NCI-H187 treated with DMSO at 0.1 percent for 48 hours (cell line): ENCODE measurements at regions not wholly inside any gene's neighbourhood (a gene's known extent, or its start where the extent isn't known, plus 50 kb on each side); places are given as distances from the start of the nearest gene placed in this dataset.
"Not testable (repeated sequence)": the region's sequence is repeated elsewhere in the genome, so short reads cannot be mapped to it uniquely, and the experiment has no call there.

Experiments used
- DNase-seq: peaks from one replicate; lab custom pipeline; 2025; lab: John Stamatoyannopoulos, UW

- no peak for DNase-seq
These were observed 701.0 kb downstream of the NR2F1-AS1 start for GRCh38 chr5:92879806-92880543.

GRCh38 chr5:92874790-92875189 is 706.2 kb downstream of the NR2F1-AS1 start:
- no peak for DNase-seq

- DNase-seq = no peak
These were observed 712.6 kb downstream of the NR2F1-AS1 start for GRCh38 chr5:92868442-92868841.

GRCh38 chr5:92864591-92864990 is 716.4 kb downstream of the NR2F1-AS1 start:
- no peak for DNase-seq

- DNase-seq = no peak
These were observed 717.4 kb downstream of the NR2F1-AS1 start for GRCh38 chr5:92863666-92864065.

- DNase-seq = no peak
These were observed 719.3 kb downstream of the NR2F1-AS1 start for GRCh38 chr5:92861531-92862285.

- no peak for DNase-seq
These were observed 721.0 kb downstream of the NR2F1-AS1 start for GRCh38 chr5:92860061-92860460.

- DNase-seq = no peak
These were observed 728.8 kb downstream of the NR2F1-AS1 start for GRCh38 chr5:92852219-92852618.

- DNase-seq = no peak
These were observed 730.1 kb downstream of the NR2F1-AS1 start for GRCh38 chr5:92850886-92851285.

- no peak for DNase-seq
These were observed 731.3 kb downstream of the NR2F1-AS1 start for GRCh38 chr5:92849756-92850155.

- DNase-seq = no peak
These were observed 739.3 kb downstream of the NR2F1-AS1 start for GRCh38 chr5:92841604-92842155.

GRCh38 chr5:92838253-92838652 is 742.8 kb downstream of the NR2F1-AS1 start:
- no peak for DNase-seq

GRCh38 chr5:92836855-92837755 is 743.9 kb downstream of the NR2F1-AS1 start:
- no peak for DNase-seq

GRCh38 chr5:92835712-92836111 is 745.3 kb downstream of the NR2F1-AS1 start:
- DNase-seq = no peak

GRCh38 chr5:92823551-92823950 is 757.5 kb downstream of the NR2F1-AS1 start:
- DNase-seq = not testable (repeated sequence)

GRCh38 chr5:92822183-92822582 is 758.8 kb downstream of the NR2F1-AS1 start:
- no peak for DNase-seq

GRCh38 chr5:92809855-92810465 is 771.1 kb downstream of the NR2F1-AS1 start:
- no peak for DNase-seq

- no peak for DNase-seq
These were observed 772.5 kb downstream of the NR2F1-AS1 start for GRCh38 chr5:92808474-92808873.

GRCh38 chr5:92807085-92807484 is 773.9 kb downstream of the NR2F1-AS1 start:
- DNase-seq = no peak

- DNase-seq = no peak
These were observed 775.6 kb downstream of the NR2F1-AS1 start for GRCh38 chr5:92805446-92805845.

GRCh38 chr5:92801911-92802310 is 779.1 kb downstream of the NR2F1-AS1 start:
- peak; percentile 39 for DNase-seq

GRCh38 chr5:92800365-92800764 is 780.7 kb downstream of the NR2F1-AS1 start:
- no peak for DNase-seq
